Skin epidermis (tissue), 12 donors: ENCODE measurements at regions not wholly inside any gene's neighbourhood (a gene's known extent, or its start where the extent isn't known, plus 50 kb on each side); places are given as distances from the start of the nearest gene placed in this dataset.
"Not testable (repeated sequence)": the region's sequence is repeated elsewhere in the genome, so short reads cannot be mapped to it uniquely, and the experiment has no call there.

Source experiments
- H3K27ac ChIP-seq, 21 experiments: fragments of 200-600 bp; sonication (generic) in 11 of 21; one replicate each; pipeline ENCODE4 v1.5.0; 2020; ENCODE audit warnings: mild to moderate bottlenecking in 3 of 21, inconsistent platforms in 2 of 21, moderate library complexity in 2 of 21
- H3K4me3 ChIP-seq, 7 experiments: fragments of 200-600 bp; sonication (generic) in 2 of 7; one replicate each; pipeline ENCODE4 v1.5.0; 2020; ENCODE audit warnings: inconsistent platforms in 2 of 7, mild to moderate bottlenecking in 2 of 7, moderate library complexity in 1 of 7

GRCh38 chr5:86289786-86290185, 328.0 kb upstream of the COX7C start:
- not testable (repeated sequence) for H3K4me3 ChIP-seq, H3K27ac ChIP-seq

DNA sequence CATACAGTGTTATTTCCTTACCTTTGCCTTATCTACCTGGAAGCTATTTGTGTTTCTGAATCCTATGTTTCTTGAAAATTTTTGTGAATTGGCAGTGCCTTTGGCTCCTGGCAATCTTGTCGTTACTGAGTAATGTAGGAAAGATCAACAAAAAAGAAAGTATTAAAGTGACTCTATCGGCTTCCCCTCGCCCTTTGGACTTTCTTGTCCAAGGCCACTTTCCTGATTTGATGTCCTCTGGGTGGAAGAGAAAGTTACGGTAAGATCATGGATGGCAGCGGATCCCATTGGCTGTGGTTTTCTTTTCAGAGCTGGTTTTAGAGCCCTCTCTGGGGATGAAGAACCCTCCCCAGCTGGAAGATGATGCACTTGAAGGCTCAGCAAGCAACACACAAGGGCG, 324.9 kb upstream of the COX7C start:
- H3K4me3 ChIP-seq, H3K27ac ChIP-seq: not testable (repeated sequence)

GRCh38 chr5:86302643-86303042, 315.1 kb upstream of the COX7C start:
- not testable (repeated sequence) for H3K4me3 ChIP-seq, H3K27ac ChIP-seq

- H3K4me3 ChIP-seq, H3K27ac ChIP-seq: not testable (repeated sequence)
Measured at GRCh38 chr5:86305050-86305449, 312.7 kb upstream of the COX7C start.

GRCh38 chr5:86314951-86315350, 302.8 kb upstream of the COX7C start:
- Histone ChIP-seq H3K4me3 (no peak overlapping the region), H3K27ac (no peak overlapping the region)

- no peak overlapping the region for H3K27ac ChIP-seq
Measured at GRCh38 chr5:86320266-86320665, 297.5 kb upstream of the COX7C start.

GRCh38 chr5:86329318-86329717, 288.4 kb upstream of the COX7C start:
- no peak overlapping the region for H3K27ac ChIP-seq
- H3K4me3 ChIP-seq, result no peak overlapping the region

More at GRCh38 chr5:86320266-86320665, 297.5 kb upstream of the COX7C start:
- no peak overlapping the region for H3K4me3 ChIP-seq

DNA sequence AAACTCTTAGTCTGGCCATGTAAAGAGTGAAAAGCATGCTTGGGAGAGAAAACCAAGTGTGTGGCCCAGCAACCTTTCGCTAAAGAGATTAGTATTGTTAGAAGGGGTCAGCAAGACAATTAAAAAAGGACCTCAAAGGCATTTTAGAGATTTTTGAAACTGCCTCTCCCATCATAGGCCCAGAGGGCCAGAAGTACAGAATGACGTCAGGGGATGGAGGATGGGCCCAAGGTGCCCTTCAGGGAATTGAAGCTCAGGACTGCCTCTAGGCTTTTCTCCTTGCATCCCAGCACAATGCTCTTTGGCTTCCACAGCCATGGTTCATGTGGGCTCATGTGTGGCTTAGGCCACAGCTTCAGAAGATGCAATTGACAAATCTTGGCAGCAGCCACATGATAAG, 287.0 kb upstream of the COX7C start:
- Histone ChIP-seq H3K27ac (no peak overlapping the region), H3K4me3 (no peak overlapping the region)

DNA sequence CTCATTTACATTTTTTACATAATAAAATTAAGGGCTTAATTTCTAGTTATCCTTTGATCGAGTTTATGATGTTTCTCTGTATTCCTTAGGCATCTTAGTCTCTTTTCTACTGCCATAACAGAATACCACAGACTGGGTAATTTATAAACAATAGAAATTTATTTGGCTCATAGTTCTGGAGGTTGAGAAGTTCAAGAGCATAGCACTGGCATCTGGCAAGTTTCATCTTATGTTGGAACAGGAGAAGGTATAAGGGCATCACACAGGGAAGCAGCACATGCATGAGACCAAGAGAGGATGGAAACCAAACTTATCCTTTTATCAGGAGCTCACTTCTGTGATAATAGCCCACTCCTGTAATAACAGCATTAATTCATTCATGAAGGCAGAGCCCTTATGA, 284.9 kb upstream of the COX7C start:
- Histone ChIP-seq H3K4me3 (no peak overlapping the region), H3K27ac (no peak overlapping the region)

- no peak overlapping the region for H3K4me3 ChIP-seq
- H3K27ac ChIP-seq, result no peak overlapping the region
Measured at GRCh38 chr5:86337667-86338460, 279.9 kb upstream of the COX7C start.

GRCh38 chr5:86354664-86355063, 263.1 kb upstream of the COX7C start:
- no peak overlapping the region for H3K27ac ChIP-seq
- no peak overlapping the region for H3K4me3 ChIP-seq

- Histone ChIP-seq H3K4me3 (no peak overlapping the region), H3K27ac (no peak overlapping the region)
Measured at GRCh38 chr5:86360801-86361200, 256.9 kb upstream of the COX7C start.

- Histone ChIP-seq H3K4me3 (no peak overlapping the region), H3K27ac (no peak overlapping the region)
Measured at GRCh38 chr5:86371061-86371460, 246.7 kb upstream of the COX7C start.

DNA sequence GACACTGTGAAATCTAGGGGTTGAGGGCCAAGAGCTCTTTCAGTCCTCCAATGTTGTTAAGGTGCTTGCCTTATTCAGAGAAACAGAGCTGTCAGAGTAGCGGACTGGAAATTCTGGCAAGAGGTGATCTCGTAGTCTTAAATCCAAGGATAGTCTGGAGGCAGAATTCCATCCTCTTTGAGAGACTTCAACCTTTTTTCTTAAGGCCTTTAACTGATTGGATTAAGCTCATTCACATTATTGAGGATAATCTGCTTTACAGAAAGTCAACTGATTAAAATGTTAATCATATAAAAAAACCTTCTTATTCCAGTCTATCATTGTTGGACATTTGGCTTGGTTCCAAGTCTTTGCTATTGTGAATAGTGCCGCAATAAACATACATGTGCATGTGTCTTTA, 243.1 kb upstream of the COX7C start:
- no peak overlapping the region for H3K4me3 ChIP-seq
- H3K27ac ChIP-seq, result no peak overlapping the region

GRCh38 chr5:86376214-86376613, 241.5 kb upstream of the COX7C start:
- no peak overlapping the region for H3K27ac ChIP-seq

DNA sequence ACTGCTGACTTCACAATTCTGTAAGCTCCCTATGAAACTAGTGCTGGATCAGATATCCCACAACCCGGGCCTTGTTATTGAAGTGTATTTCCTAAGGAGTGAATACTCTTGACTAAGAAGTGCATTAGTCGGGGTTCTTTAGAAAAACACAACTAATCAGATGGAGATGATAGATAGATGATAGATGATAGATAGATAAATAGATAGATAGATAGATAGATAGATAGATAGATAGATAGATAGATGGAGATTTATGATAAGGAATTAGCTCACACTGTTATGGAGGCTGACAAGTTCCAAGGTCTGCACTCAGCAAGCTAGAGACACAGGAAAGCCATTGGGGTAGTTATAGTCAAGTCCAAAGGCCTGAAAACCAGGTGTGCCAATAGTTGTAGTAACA, 214.6 kb upstream of the COX7C start:
- Histone ChIP-seq H3K4me3 (no peak overlapping the region), H3K27ac (no peak overlapping the region)

More at GRCh38 chr5:86376214-86376613, 241.5 kb upstream of the COX7C start:
- no peak overlapping the region for H3K4me3 ChIP-seq

DNA sequence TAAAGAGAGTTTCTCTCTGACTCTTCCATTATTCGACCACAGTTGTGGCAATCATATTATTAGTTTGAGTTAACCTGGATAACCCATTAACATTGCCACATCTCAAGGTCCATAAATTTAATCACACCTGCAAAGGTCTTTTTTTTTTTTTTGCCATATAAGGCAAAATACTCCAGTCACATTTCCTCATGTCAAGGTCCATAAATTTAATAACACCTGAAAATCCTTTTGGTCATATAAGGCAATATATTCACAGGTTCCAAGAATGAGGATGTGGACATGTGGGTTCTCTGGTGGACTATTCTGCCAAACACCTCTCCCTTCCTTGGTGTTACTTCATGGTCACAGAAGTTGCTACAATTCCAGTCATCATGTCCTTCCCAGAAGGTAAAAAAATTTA, 213.5 kb upstream of the COX7C start:
- Histone ChIP-seq H3K27ac (no peak overlapping the region), H3K4me3 (no peak overlapping the region)

- Histone ChIP-seq H3K27ac (no peak overlapping the region), H3K4me3 (no peak overlapping the region)
Measured at GRCh38 chr5:86407711-86408110, 210.0 kb upstream of the COX7C start.

DNA sequence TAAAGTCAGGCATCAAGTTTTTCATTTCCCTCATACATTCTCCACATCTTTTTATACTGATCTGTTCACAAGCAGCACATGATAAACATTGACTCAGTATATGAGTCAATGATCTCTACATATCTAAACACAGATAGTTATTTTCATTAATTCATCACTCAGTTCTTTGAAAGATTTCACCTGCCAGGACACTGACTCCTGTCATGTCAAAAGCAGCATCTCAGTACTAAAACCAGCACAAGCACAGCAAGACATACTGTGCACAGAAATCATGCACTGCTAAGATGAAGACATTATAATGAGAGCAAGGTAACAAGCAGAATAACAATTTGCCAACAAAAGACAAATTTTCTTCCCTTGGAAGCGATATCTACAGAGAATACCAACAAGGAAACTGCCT, 206.1 kb upstream of the COX7C start:
- H3K4me3 ChIP-seq, result no peak overlapping the region
- H3K27ac ChIP-seq, result no peak overlapping the region

DNA sequence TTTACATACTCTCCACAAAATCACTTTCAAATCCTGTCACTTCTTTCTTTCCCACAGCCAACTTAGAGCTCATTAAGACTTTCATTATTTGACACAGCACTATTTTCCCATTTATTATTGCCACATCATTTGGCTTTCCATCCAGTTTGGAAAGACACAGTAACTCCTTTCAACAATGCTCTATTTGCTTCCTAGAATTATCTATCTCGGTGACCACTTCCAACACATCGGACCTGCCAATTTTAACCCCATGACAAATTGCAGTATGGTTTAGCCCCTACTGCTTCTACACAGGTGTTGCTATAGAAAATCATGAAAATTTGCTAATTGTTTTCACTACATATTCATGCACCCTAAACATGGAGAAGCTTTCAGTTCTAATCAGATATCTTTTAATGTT, 190.6 kb upstream of the COX7C start:
- no peak overlapping the region for H3K4me3 ChIP-seq
- no peak overlapping the region for H3K27ac ChIP-seq

DNA sequence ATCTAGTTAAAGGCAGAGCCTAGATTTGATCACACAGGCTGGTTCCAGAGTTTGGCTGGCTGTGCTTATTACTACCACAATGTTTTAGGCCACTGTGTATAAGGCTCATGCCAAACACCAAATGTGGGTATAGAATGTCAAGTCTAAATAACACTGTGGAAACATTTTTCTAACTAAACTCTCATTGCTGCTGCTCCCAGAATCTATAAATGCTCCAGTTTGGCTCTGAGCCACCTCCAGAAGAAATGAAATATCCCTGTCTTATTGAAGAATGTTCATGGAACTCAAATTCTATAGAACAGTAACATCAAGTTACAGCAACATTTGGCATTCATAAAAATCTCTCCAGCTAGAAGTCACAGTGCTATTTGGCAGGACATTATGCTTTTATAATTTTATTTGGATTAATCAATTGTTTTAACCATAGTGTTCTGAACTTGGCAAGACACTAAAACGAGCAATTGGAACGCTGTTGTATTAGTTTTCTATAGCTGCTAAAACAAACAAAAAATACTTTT, 178.1 kb upstream of the COX7C start:
- H3K4me3 ChIP-seq, result no peak overlapping the region
- no peak overlapping the region for H3K27ac ChIP-seq
